ENCODE measurements at regions not wholly inside any gene's neighbourhood (a gene's known extent, or its start where the extent isn't known, plus 50 kb on each side); places are given as distances from the start of the nearest gene placed in this dataset.
A peak's percentile ranks its signal among the peaks of the same experiment; 100 is the strongest.

DNA sequence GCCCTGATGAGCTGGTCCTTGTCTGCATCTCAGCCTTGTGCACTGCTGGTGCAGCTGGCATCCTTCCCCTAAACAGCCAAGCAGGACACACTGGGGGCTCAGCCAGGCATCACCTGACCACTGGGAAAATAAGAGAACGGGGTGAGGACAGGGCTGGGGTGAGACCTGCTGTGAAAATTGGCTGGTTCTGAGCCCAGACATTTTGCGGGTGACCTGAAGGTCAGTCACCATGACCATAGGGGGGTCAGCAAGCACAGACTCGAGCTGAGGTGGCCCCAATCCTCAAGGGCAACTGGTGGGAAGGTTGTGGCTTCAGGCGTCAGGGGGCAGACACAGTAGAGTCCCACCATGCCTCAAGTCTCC, 144.9 kb upstream of the TWIST2 start:
- DNase-seq: no peak
- Histone ChIP-seq H3K27me3 (no peaks in the 10 kb centered on the region), H3K9me3 (no peaks in the 10 kb centered on the region), H3K4me3 (no peak overlapping the region), H3K4me1 (no peaks in the 10 kb centered on the region), H3K36me3 (no peaks in the 10 kb centered on the region), H3K27ac (no peak overlapping the region)
- TF ChIP-seq, protein P1, sequence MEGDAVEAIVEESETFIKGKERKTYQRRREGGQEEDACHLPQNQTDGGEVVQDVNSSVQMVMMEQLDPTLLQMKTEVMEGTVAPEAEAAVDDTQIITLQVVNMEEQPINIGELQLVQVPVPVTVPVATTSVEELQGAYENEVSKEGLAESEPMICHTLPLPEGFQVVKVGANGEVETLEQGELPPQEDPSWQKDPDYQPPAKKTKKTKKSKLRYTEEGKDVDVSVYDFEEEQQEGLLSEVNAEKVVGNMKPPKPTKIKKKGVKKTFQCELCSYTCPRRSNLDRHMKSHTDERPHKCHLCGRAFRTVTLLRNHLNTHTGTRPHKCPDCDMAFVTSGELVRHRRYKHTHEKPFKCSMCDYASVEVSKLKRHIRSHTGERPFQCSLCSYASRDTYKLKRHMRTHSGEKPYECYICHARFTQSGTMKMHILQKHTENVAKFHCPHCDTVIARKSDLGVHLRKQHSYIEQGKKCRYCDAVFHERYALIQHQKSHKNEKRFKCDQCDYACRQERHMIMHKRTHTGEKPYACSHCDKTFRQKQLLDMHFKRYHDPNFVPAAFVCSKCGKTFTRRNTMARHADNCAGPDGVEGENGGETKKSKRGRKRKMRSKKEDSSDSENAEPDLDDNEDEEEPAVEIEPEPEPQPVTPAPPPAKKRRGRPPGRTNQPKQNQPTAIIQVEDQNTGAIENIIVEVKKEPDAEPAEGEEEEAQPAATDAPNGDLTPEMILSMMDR (IDR thresholded peaks at IDR 0.05): no peak
- TF ChIP-seq POLR2A (IDR thresholded peaks at IDR 0.05): no peak
- intact Hi-C loops (cut with DNase I; ENCODE audit: low total_unique reads): no loop called here

DNA sequence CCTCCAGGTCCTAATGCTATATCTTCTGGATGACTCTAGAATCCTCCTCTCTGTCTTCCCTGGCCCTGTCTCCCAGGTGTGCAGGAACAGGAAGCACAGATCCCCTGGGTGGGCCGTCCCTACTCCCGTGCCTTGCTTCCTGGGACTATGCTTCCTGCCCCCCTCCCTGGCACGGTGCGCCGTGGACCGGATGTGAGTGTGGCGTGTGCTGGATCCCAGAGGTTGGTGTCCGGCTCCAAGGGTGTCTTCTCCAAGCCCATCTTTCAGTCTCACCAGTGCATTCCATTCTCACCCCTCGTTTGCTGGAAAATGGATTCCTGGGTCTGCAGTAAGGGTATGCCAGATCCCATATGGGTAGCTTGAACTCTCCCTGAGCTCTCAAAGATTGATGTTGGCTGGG, 144.4 kb upstream of the TWIST2 start:
- TF ChIP-seq, protein P1 (IDR thresholded peaks at IDR 0.05): no peak
- no peak for TF ChIP-seq POLR2A (IDR thresholded peaks at IDR 0.05)
- H3K27ac ChIP-seq: no peak overlapping the region
- no peaks in the 10 kb centered on the region for H3K36me3 ChIP-seq
- H3K4me3 ChIP-seq: no peak overlapping the region
- intact Hi-C loops (cut with DNase I; ENCODE audit: low total_unique reads): no loop called here
- no peak for DNase-seq
- H3K9me3 ChIP-seq: no peaks in the 10 kb centered on the region
- H3K27me3 ChIP-seq: no peaks in the 10 kb centered on the region
- no peaks in the 10 kb centered on the region for H3K4me1 ChIP-seq

DNA sequence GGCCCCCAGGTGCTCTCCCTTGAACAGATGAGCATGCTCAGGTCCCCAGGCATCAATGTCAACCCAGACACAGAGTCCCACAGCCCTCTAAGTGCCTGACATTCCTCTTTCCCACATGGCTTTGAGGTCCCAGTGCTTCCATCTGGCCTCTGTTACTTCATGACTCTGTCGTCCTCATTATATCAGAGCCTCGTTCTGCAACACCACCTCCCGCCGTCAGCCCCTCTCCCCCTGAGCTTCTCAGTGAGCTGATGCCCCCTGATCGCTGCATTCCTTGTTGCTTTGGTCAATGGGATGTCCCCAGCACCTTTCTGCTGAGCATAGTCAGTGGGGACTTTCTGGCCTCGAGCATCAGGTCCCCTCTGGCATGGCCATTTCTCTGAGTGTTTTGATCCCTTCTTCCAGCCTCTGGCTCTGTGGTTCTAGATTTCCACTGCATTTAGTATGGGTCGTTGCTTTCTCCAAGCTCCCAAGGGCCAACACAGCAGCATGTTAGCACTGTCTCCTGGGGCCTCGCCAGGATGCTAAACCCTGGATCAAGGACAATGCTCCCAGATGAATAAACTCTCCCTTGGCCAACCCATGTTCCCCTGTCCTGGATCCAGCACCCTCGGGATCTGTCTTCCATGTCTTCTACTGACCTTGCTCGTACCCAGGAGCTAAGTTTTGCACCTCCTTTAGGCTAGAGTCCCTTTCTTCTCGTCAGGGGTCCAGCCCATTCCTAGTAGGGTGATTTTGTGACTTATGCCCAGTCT, 143.2 kb upstream of the TWIST2 start:
- Histone ChIP-seq H3K9me3 (no peaks in the 10 kb centered on the region), H3K4me3 (no peak overlapping the region), H3K4me1 (no peaks in the 10 kb centered on the region), H3K27me3 (no peaks in the 10 kb centered on the region), H3K27ac (no peak overlapping the region), H3K36me3 (no peaks in the 10 kb centered on the region)
- no peak for TF ChIP-seq POLR2A (IDR thresholded peaks at IDR 0.05)
- TF ChIP-seq, protein P1 (IDR thresholded peaks at IDR 0.05): no peak
- intact Hi-C loops (cut with DNase I; ENCODE audit: low total_unique reads): no loop called here
- DNase-seq: peak in 1 of 2 donors; percentile 12

DNA sequence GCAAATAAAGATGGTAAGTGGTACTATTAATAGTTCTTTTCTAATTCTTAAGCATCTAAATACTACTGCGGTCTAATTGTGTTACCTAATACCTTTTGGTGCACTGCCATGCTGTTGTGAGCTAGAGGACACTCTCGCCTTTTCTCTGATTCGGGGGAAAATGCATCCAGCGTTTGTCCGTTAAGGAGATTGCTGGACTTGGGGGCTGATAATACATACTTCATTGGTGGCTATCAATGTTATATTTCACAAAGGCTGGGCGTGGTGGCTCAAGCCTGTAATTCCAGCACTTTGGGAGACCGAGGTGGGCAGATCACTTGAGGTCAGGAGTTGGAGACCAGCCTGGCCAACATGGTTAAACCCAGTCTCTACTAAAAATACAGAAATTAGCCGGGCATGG, 141.7 kb upstream of the TWIST2 start:
- TF ChIP-seq POLR2A (IDR thresholded peaks at IDR 0.05): no peak
- TF ChIP-seq, protein P1 (IDR thresholded peaks at IDR 0.05): no peak
- H3K4me3 ChIP-seq: no peak overlapping the region
- no peaks in the 10 kb centered on the region for H3K27me3 ChIP-seq
- peaks cover 0 to 4% of the 10 kb centered on the region in 2 donors for H3K4me1 ChIP-seq
- intact Hi-C loops (cut with DNase I; ENCODE audit: low total_unique reads): no loop called here
- DNase-seq: no peak
- H3K36me3 ChIP-seq: no peaks in the 10 kb centered on the region
- no peak overlapping the region for H3K27ac ChIP-seq
- no peaks in the 10 kb centered on the region for H3K9me3 ChIP-seq

DNA sequence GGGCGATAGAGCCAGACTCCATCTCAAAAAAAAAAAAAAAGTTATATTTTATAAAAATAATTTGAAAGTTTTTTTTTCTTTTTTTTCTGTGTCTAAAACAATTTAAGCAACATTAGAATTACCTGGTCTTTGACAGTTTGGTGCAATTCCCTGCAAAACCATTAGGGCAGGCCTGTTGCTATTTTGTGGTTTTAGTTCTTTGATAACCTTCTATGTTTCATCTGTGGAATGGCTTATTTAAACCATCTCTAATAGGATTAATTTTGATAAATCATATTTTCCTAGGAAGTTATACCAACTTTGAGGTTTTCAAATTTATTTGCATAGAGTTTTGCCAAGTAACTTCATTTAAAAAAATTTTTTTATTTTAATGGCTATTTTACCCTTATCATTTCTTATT, 141.2 kb upstream of the TWIST2 start:
- DNase-seq: no peak
- no peaks in the 10 kb centered on the region for H3K36me3 ChIP-seq
- H3K9me3 ChIP-seq: no peaks in the 10 kb centered on the region
- intact Hi-C loops (cut with DNase I; ENCODE audit: low total_unique reads): no loop called here
- H3K27me3 ChIP-seq: no peaks in the 10 kb centered on the region
- TF ChIP-seq, protein P1 (IDR thresholded peaks at IDR 0.05): peak in 1 of 4 experiments; percentile 22
- no peak for TF ChIP-seq POLR2A (IDR thresholded peaks at IDR 0.05)
- H3K4me1 ChIP-seq: peaks cover 0 to 4% of the 10 kb centered on the region in 2 donors
- no peak overlapping the region for H3K27ac ChIP-seq
- no peak overlapping the region for H3K4me3 ChIP-seq

All from uterus (tissue), 3 donors.